ENCODE measurements at regions not wholly inside any gene's neighbourhood (a gene's known extent, or its start where the extent isn't known, plus 50 kb on each side); places are given as distances from the start of the nearest gene placed in this dataset.

DNA sequence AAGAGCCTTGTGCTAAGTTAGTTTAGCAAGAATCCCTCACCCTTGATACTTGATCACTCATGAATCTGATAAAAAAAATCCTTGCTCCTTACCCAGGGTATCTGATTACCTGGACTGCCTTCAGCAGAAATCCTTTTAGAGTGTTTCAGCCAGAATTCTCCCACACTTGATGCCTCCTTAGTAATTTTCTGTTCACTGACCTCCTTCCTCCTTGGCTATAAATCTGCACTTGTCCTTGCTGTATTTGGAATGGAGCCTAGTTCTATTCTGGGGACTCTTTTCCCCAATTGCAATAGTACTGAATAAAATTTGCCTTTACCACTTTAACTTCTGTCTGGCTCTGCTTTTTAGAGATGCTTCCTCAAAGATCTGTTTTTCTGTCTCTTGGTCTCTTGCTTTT lies 84.9 kb downstream of the RPS24 start:
- H3K36me3 ChIP-seq, result no peaks in the 10 kb centered on the region
- DNase-seq, result no peak
- no peak overlapping the region for H3K27ac ChIP-seq
- H3K4me1 ChIP-seq (ENCODE audit: insufficient read depth), result no peaks in the 10 kb centered on the region
- intact Hi-C loops (cut with DNase I), result no loop called here
- TF ChIP-seq EP300 (IDR thresholded peaks at IDR 0.05) (no peak), POLR2A (IDR thresholded peaks at IDR 0.05) (no peak)
- TF ChIP-seq, protein P1, sequence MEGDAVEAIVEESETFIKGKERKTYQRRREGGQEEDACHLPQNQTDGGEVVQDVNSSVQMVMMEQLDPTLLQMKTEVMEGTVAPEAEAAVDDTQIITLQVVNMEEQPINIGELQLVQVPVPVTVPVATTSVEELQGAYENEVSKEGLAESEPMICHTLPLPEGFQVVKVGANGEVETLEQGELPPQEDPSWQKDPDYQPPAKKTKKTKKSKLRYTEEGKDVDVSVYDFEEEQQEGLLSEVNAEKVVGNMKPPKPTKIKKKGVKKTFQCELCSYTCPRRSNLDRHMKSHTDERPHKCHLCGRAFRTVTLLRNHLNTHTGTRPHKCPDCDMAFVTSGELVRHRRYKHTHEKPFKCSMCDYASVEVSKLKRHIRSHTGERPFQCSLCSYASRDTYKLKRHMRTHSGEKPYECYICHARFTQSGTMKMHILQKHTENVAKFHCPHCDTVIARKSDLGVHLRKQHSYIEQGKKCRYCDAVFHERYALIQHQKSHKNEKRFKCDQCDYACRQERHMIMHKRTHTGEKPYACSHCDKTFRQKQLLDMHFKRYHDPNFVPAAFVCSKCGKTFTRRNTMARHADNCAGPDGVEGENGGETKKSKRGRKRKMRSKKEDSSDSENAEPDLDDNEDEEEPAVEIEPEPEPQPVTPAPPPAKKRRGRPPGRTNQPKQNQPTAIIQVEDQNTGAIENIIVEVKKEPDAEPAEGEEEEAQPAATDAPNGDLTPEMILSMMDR (IDR thresholded peaks at IDR 0.05), result no peak
- H3K27me3 ChIP-seq, result no peaks in the 10 kb centered on the region
- peaks cover 0 to 4% of the 10 kb centered on the region in 2 donors for H3K9me3 ChIP-seq
- no peak overlapping the region for H3K4me3 ChIP-seq

DNA sequence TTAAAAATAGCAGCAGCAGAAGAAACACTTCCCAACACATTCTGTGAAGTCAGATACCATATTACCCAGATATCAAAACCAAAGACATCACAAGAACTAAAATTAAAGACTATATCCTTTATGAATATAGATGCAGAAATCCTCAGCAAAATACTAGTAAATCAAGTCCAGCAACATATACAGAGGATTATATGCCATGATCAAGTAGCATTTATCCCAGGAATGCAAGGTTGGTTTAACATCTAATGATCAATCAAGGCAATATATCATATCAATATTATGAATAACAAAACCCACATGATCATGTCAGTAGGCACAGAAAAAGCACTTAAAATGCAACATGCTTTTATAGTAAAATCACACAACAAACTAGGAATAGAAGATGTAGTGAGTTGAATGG lies 88.1 kb downstream of the RPS24 start:
- TF ChIP-seq EP300 (IDR thresholded peaks at IDR 0.05) (no peak), POLR2A (IDR thresholded peaks at IDR 0.05) (no peak)
- TF ChIP-seq, protein P1 (IDR thresholded peaks at IDR 0.05), result no peak
- no peak overlapping the region for H3K4me3 ChIP-seq
- intact Hi-C loops (cut with DNase I), result no loop called here

DNA sequence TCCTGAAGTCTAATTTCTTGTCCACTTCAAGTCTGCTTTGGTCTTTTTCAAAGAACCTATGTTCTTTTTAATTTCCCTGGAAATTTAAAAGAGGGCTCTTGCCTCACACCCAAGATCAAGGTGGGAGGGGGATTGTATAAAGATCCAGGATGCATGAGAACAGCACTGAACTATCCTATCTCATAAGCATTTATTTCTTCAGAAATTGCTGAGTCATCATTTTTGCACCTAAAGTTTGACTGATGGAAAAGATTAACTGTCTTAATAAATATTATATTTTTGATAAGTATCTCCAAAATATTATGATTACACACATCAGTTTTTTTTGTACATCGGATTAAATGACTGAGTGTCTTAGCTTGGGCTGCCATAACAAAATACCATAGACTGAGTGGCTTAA lies 90.5 kb downstream of the RPS24 start:
- Histone ChIP-seq H3K27me3 (no peaks in the 10 kb centered on the region), H3K4me3 (no peak overlapping the region), H3K9me3 (peaks cover 0 to 4% of the 10 kb centered on the region in 2 donors), H3K4me1 (ENCODE audit: insufficient read depth) (no peaks in the 10 kb centered on the region), H3K27ac (no peak overlapping the region), H3K36me3 (no peaks in the 10 kb centered on the region)
- no peak for DNase-seq
- 75 to 84% (median 79%) methylated on average over 1 of the region's 1 CpG for WGBS, 3 donors
- intact Hi-C loops (cut with DNase I), result no loop called here
- no peak for TF ChIP-seq POLR2A (IDR thresholded peaks at IDR 0.05)
- TF ChIP-seq, protein P1 (IDR thresholded peaks at IDR 0.05), result no peak
- no peak for TF ChIP-seq EP300 (IDR thresholded peaks at IDR 0.05)

More for the DNA sequence above, 88.1 kb downstream of the RPS24 start:
- no peak overlapping the region for H3K27ac ChIP-seq
- no peak for DNase-seq
- H3K4me1 ChIP-seq (ENCODE audit: insufficient read depth), result no peaks in the 10 kb centered on the region
- H3K27me3 ChIP-seq, result no peaks in the 10 kb centered on the region
- no peaks in the 10 kb centered on the region for H3K36me3 ChIP-seq
- peaks cover 0 to 4% of the 10 kb centered on the region in 2 donors for H3K9me3 ChIP-seq

DNA sequence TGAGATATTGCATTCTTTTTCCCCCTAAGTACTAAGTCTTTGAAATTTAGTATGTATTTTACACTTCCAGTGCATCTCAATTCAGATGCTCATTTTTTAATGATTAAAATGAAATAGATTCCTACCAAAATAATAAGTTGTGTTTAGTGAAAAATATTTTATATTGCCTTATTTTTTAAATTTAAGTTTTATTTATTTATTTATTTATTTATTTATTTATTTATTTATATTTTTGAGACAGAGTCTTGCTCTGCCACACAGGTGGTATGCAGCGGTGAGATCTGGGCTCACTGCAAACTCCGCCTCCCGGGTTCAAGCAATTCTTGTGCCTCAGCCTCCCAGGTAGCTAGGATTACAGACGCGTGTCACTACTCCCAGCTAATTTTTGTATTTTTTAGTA lies 95.5 kb downstream of the RPS24 start:
- no peaks in the 10 kb centered on the region for H3K27me3 ChIP-seq
- no peak overlapping the region for H3K4me3 ChIP-seq
- H3K27ac ChIP-seq, result no peak overlapping the region
- H3K9me3 ChIP-seq, result no peaks in the 10 kb centered on the region
- no peak for DNase-seq
- intact Hi-C loops (cut with DNase I), result no loop called here
- no peaks in the 10 kb centered on the region for H3K4me1 ChIP-seq (ENCODE audit: insufficient read depth)
- H3K36me3 ChIP-seq, result no peaks in the 10 kb centered on the region
- no peak for TF ChIP-seq POLR2A (IDR thresholded peaks at IDR 0.05)
- TF ChIP-seq EP300 (IDR thresholded peaks at IDR 0.05), result no peak
- TF ChIP-seq, protein P1 (IDR thresholded peaks at IDR 0.05), result no peak
- WGBS, 3 donors, result 94 to 96% (median 95%) methylated on average over 5 of the region's 5 CpGs
